Loucy (cell line): ENCODE measurements at regions not wholly inside any gene's neighbourhood (a gene's known extent, or its start where the extent isn't known, plus 50 kb on each side); places are given as distances from the start of the nearest gene placed in this dataset.

Experiments
- H2AFZ ChIP-seq: fragments of 200-600 bp; sonication (generic); 2 replicates; pipeline ENCODE4 v1.6.0; 2016; ENCODE audit warnings: antibody characterized with exemption, mild to moderate bottlenecking, low read length, moderate library complexity
- H3F3A ChIP-seq: fragments of 200-600 bp; 2 replicates; pipeline ENCODE4 v1.6.0; 2016; ENCODE audit warnings: antibody characterized with exemption, low read depth, mild to moderate bottlenecking
- H3K27me3 ChIP-seq: fragments of 200-600 bp; sonication (generic); 2 replicates; pipeline ENCODE4 v1.6.1; 2014; ENCODE audit warnings: low read length, mild to moderate bottlenecking; ENCODE audit not compliant: insufficient read depth, poor library complexity, severe bottlenecking
- H3K36me3 ChIP-seq: fragments of 200-600 bp; sonication (generic); 2 replicates; pipeline ENCODE4 v1.6.1; 2016; ENCODE audit warnings: low read length; ENCODE audit not compliant: insufficient read depth
- H3K4me1 ChIP-seq: fragments of 200-600 bp; sonication (generic); 2 replicates; pipeline ENCODE4 v1.5.1; 2014; ENCODE audit warnings: low read length, mild to moderate bottlenecking; ENCODE audit not compliant: insufficient read depth, poor library complexity, severe bottlenecking
- H3K4me2 ChIP-seq: fragments of 200-600 bp; sonication (generic); 2 replicates; pipeline ENCODE4 v1.6.0; 2014; ENCODE audit warnings: antibody characterized with exemption, low read length, low read depth, mild to moderate bottlenecking; ENCODE audit not compliant: poor library complexity, severe bottlenecking
- H3K4me3 ChIP-seq: fragments of 200-600 bp; sonication (generic); 2 replicates; pipeline ENCODE4 v1.5.1; 2014; ENCODE audit warnings: low read length, mild to moderate bottlenecking, mixed read lengths; ENCODE audit not compliant: poor library complexity, severe bottlenecking
- H3K79me2 ChIP-seq: fragments of 200-600 bp; sonication (generic); 2 replicates; pipeline ENCODE4 v1.6.1; 2014; ENCODE audit warnings: low read length; ENCODE audit not compliant: insufficient read depth
- H3K9ac ChIP-seq: fragments of 200-600 bp; sonication (generic); 2 replicates; pipeline ENCODE4 v1.6.0; 2014; ENCODE audit warnings: mild to moderate bottlenecking, low read depth, low read length, moderate library complexity; ENCODE audit not compliant: poor library complexity, severe bottlenecking
- H3K9me2 ChIP-seq: fragments of 200-600 bp; sonication (generic); replicated peaks from 2 replicates; pipeline ENCODE4 v1.6.1; 2016; ENCODE audit warnings: low read depth, low read length, mixed read lengths
- H3K9me3 ChIP-seq: fragments of 200-600 bp; sonication (generic); 2 replicates; pipeline ENCODE4 v1.6.1; 2014; ENCODE audit warnings: mild to moderate bottlenecking, antibody characterized with exemption, low read length, low read depth; ENCODE audit not compliant: insufficient read depth
- H4K20me1 ChIP-seq: fragments of 200-600 bp; sonication (generic); 2 replicates; pipeline ENCODE4 v1.6.0; 2014; ENCODE audit warnings: antibody characterized with exemption, low read length, mild to moderate bottlenecking; ENCODE audit not compliant: insufficient read depth, poor library complexity, severe bottlenecking
- CTCF ChIP-seq: fragments of 200-600 bp; sonication (generic); conservative IDR thresholded peaks from 2 replicates; pipeline ENCODE4 v1.5.1; 2014; ENCODE audit warnings: mild to moderate bottlenecking, antibody characterized with exemption, low read length
- EZH2phosphoT487 ChIP-seq: fragments of 200-600 bp; IDR thresholded peaks from 2 replicates; pipeline ENCODE4 v1.6.1; 2018; ENCODE audit warnings: antibody characterized with exemption, mild to moderate bottlenecking, moderate library complexity, borderline replicate concordance

GRCh38 chr1:213397638-213398037 is 346.6 kb downstream of the RPS6KC1 start:
- no peaks in the 10 kb centered on the region for H3K36me3 ChIP-seq
- no peak for TF ChIP-seq EZH2phosphoT487
- no peak for TF ChIP-seq CTCF
- no peaks in the 10 kb centered on the region for H3K4me1 ChIP-seq
- no peaks in the 10 kb centered on the region for H3K27me3 ChIP-seq
- H3K4me2 ChIP-seq = no peak overlapping the region
- no peak overlapping the region for H3K9ac ChIP-seq
- H3K4me3 ChIP-seq = no peak overlapping the region
- H3K9me2 ChIP-seq = no peaks in the 10 kb centered on the region
- H3K79me2 ChIP-seq = no peaks in the 10 kb centered on the region
- no peak overlapping the region for H2AFZ ChIP-seq
- H3F3A ChIP-seq = no peaks in the 10 kb centered on the region
- no peaks in the 10 kb centered on the region for H4K20me1 ChIP-seq
- H3K9me3 ChIP-seq = no peaks in the 10 kb centered on the region

- no peak overlapping the region for H3K9ac ChIP-seq
- no peaks in the 10 kb centered on the region for H3K9me2 ChIP-seq
- H3K9me3 ChIP-seq = no peaks in the 10 kb centered on the region
- H3K79me2 ChIP-seq = no peaks in the 10 kb centered on the region
- no peaks in the 10 kb centered on the region for H3K27me3 ChIP-seq
- H3K4me1 ChIP-seq = no peaks in the 10 kb centered on the region
- H3K4me2 ChIP-seq = no peak overlapping the region
- H3F3A ChIP-seq = no peaks in the 10 kb centered on the region
- no peak for TF ChIP-seq CTCF
- no peak for TF ChIP-seq EZH2phosphoT487
- no peak overlapping the region for H3K4me3 ChIP-seq
- H2AFZ ChIP-seq = no peak overlapping the region
- no peaks in the 10 kb centered on the region for H4K20me1 ChIP-seq
- no peaks in the 10 kb centered on the region for H3K36me3 ChIP-seq
Measured at GRCh38 chr1:213399695-213400094, 348.7 kb downstream of the RPS6KC1 start.

GRCh38 chr1:213409208-213409631 is 358.2 kb downstream of the RPS6KC1 start:
- no peaks in the 10 kb centered on the region for H3K79me2 ChIP-seq
- no peaks in the 10 kb centered on the region for H3F3A ChIP-seq
- no peaks in the 10 kb centered on the region for H3K9me2 ChIP-seq
- no peaks in the 10 kb centered on the region for H3K36me3 ChIP-seq
- H2AFZ ChIP-seq = no peak overlapping the region
- H3K9ac ChIP-seq = no peak overlapping the region
- H3K27me3 ChIP-seq = no peaks in the 10 kb centered on the region
- TF ChIP-seq EZH2phosphoT487 (no peak), CTCF (no peak)
- H3K4me1 ChIP-seq = no peaks in the 10 kb centered on the region
- H3K4me2 ChIP-seq = no peak overlapping the region
- H3K4me3 ChIP-seq = no peak overlapping the region
- H4K20me1 ChIP-seq = no peaks in the 10 kb centered on the region
- no peaks in the 10 kb centered on the region for H3K9me3 ChIP-seq
